HL-60 (cell line): ENCODE measurements at regions not wholly inside any gene's neighbourhood (a gene's known extent, or its start where the extent isn't known, plus 50 kb on each side); places are given as distances from the start of the nearest gene placed in this dataset.

Experiments used
- CTCF ChIP-seq: IDR thresholded peaks from one replicate; pipeline ENCODE4 v1.5.1; 2011; ENCODE audit warnings: low read length, control low read depth, inconsistent platforms; ENCODE audit not compliant: insufficient read depth
- GABPA ChIP-seq: IDR thresholded peaks from 2 replicates; pipeline ENCODE4 v1.6.1; 2012; ENCODE audit warnings: low read depth
- POLR2AphosphoS5 ChIP-seq: IDR thresholded peaks from 2 replicates; pipeline ENCODE4 v1.6.1; 2012; ENCODE audit warnings: low read depth
- SPI1 ChIP-seq: IDR thresholded peaks from 2 replicates; pipeline ENCODE4 v1.6.1; 2012; ENCODE audit warnings: low read depth, mild to moderate bottlenecking, borderline replicate concordance
- TF ChIP-seq, protein P1 (sequence below): IDR thresholded peaks from 2 replicates; pipeline ENCODE4 v1.6.1; 2012; ENCODE audit warnings: low read depth; ENCODE audit not compliant: insufficient replicate concordance

GRCh38 chr3:135756106-135756668, 209.3 kb upstream of the PPP2R3A start:
- no peak for TF ChIP-seq CTCF
- no peak for TF ChIP-seq GABPA
- no peak for TF ChIP-seq SPI1
- TF ChIP-seq, protein P1, sequence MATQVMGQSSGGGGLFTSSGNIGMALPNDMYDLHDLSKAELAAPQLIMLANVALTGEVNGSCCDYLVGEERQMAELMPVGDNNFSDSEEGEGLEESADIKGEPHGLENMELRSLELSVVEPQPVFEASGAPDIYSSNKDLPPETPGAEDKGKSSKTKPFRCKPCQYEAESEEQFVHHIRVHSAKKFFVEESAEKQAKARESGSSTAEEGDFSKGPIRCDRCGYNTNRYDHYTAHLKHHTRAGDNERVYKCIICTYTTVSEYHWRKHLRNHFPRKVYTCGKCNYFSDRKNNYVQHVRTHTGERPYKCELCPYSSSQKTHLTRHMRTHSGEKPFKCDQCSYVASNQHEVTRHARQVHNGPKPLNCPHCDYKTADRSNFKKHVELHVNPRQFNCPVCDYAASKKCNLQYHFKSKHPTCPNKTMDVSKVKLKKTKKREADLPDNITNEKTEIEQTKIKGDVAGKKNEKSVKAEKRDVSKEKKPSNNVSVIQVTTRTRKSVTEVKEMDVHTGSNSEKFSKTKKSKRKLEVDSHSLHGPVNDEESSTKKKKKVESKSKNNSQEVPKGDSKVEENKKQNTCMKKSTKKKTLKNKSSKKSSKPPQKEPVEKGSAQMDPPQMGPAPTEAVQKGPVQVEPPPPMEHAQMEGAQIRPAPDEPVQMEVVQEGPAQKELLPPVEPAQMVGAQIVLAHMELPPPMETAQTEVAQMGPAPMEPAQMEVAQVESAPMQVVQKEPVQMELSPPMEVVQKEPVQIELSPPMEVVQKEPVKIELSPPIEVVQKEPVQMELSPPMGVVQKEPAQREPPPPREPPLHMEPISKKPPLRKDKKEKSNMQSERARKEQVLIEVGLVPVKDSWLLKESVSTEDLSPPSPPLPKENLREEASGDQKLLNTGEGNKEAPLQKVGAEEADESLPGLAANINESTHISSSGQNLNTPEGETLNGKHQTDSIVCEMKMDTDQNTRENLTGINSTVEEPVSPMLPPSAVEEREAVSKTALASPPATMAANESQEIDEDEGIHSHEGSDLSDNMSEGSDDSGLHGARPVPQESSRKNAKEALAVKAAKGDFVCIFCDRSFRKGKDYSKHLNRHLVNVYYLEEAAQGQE = no peak
- TF ChIP-seq POLR2AphosphoS5 = no peak
